Kidney (tissue), 13 donors: ENCODE measurements at regions not wholly inside any gene's neighbourhood (a gene's known extent, or its start where the extent isn't known, plus 50 kb on each side); places are given as distances from the start of the nearest gene placed in this dataset.

Experiments
- DNase-seq, 5 donors: peaks; one replicate each; pipeline ENCODE4 v3.0.0-alpha.2; 2013 to 2020
- FAIRE-seq: peaks from 2 replicates; lab custom pipeline; 2012; peaks lifted over from hg19 to GRCh38; lab: Jason Lieb, UNC
- H3K27ac ChIP-seq, 2 donors: one replicate each; pipeline ENCODE4 v1.7.0; 2013; ENCODE audit warnings: low read depth in 2 of 2, low read length in 2 of 2, inconsistent platforms in 1 of 2
- H3K27me3 ChIP-seq: one replicate; pipeline ENCODE4 v1.7.1; 2013; ENCODE audit warnings: low read length, inconsistent platforms; ENCODE audit not compliant: control insufficient read depth, insufficient read depth
- H3K36me3 ChIP-seq, 3 donors: one replicate each; pipeline versions ENCODE4 v1.7.0 to v1.7.1; 2013; ENCODE audit warnings: low read length in 3 of 3, control low read depth in 1 of 3, inconsistent platforms in 1 of 3; ENCODE audit not compliant: insufficient read depth in 3 of 3, control insufficient read depth in 2 of 3
- H3K4me1 ChIP-seq, 3 donors: one replicate each; pipeline versions ENCODE4 v1.7.0 to v1.7.1; 2013; ENCODE audit warnings: low read length in 3 of 3, inconsistent platforms in 1 of 3, low read depth in 1 of 3; ENCODE audit not compliant: control insufficient read depth in 2 of 3, insufficient read depth in 2 of 3
- H3K4me3 ChIP-seq, 3 donors: one replicate each; pipeline versions ENCODE4 v1.7.0 to v1.8.1; 2013; ENCODE audit warnings: low read length in 3 of 3, control low read depth in 1 of 3, inconsistent platforms in 1 of 3
- H3K9ac ChIP-seq, 3 donors: one replicate each; pipeline versions ENCODE4 v1.7.0 to v1.7.1; 2013; ENCODE audit warnings: low read length in 3 of 3, control low read depth in 1 of 3, inconsistent platforms in 1 of 3
- H3K9me3 ChIP-seq, 3 donors: one replicate each; pipeline versions ENCODE4 v1.7.0 to v1.7.1; 2013; ENCODE audit warnings: low read length in 3 of 3, control low read depth in 1 of 3, inconsistent platforms in 1 of 3; ENCODE audit not compliant: control insufficient read depth in 2 of 3, insufficient read depth in 1 of 3
- CTCF ChIP-seq: IDR thresholded peaks from 3 replicates; pipeline ENCODE4 v1.5.1; 2012; ENCODE audit warnings: mild to moderate bottlenecking, moderate library complexity, borderline replicate concordance; ENCODE audit not compliant: insufficient read depth; ENCODE audit errors: extremely low read depth
- intact Hi-C: fragments of 100-400 bp; cut with DNase I; formaldehyde crosslinking; loops from one replicate; pipeline ENCODE4 v1.11.1; 2022
- donor health status: control.
- donor health status: control.
- donor health status: control.
- donor health status: control.
- donor health status: control.
- donor health status: DM: yes; HTN: yes; CAD: no.
- donor health status: Normal renal cell carcinoma (clear cell type).

DNA sequence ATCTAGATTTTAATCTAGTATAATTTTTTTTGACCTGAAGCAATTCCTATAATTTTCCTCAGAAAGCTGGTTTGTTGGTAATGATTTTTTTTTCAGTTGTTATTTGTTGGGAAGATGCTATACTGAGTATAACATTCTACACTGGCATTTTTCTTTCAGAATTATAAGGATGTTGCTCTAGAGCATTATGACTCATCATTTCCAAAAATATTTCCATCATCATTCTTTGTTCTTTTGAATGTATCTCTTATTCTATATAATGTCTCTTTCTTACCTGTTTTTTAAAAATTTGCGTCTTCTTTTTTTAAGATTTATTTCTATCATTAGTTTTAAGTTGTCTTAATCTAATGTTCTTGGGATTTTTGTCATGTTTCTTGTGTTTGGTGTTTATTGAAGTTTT, 356.5 kb upstream of the KCND2 start:
- intact Hi-C loops, result no loop called here

DNA sequence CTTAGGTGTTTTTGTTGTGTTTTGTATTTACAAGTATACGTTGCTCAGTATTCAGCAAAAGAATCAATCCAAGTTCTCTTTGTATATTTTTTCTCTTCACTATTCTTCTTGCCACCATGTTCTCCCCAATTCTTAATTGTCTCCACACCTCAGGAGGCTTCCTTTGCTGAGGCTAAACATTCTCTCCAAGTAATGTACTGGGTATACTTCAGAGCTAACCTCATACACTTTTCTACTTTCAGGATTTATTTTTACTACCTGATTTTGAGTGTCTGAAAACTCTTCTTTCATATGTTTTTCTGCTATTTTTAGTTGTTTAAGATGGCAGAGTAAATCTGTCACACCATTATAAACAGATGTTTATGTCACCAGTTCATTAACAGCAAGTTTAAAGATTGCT, 354.8 kb upstream of the KCND2 start:
- H3K9me3 ChIP-seq, result no peaks in the 10 kb centered on the region
- DNase-seq, result no peak
- FAIRE-seq, result no peak
- H3K27ac ChIP-seq, result no peak overlapping the region
- H3K4me1 ChIP-seq, result no peaks in the 10 kb centered on the region
- intact Hi-C loops, result no loop called here
- no peak overlapping the region for H3K9ac ChIP-seq
- no peaks in the 10 kb centered on the region for H3K27me3 ChIP-seq
- H3K36me3 ChIP-seq, result no peaks in the 10 kb centered on the region
- H3K4me3 ChIP-seq, result no peak overlapping the region
- no peak for TF ChIP-seq CTCF

More for the DNA sequence above, 356.5 kb upstream of the KCND2 start:
- no peaks in the 10 kb centered on the region for H3K27me3 ChIP-seq
- no peaks in the 10 kb centered on the region for H3K36me3 ChIP-seq
- no peaks in the 10 kb centered on the region for H3K4me1 ChIP-seq
- FAIRE-seq, result no peak
- H3K9ac ChIP-seq, result no peak overlapping the region
- H3K27ac ChIP-seq, result no peak overlapping the region
- no peak for DNase-seq
- H3K9me3 ChIP-seq, result no peaks in the 10 kb centered on the region
- H3K4me3 ChIP-seq, result no peak overlapping the region
- TF ChIP-seq CTCF, result no peak

- no peak overlapping the region for H3K27ac ChIP-seq
- TF ChIP-seq CTCF, result no peak
These were observed 353.0 kb upstream of the KCND2 start for GRCh38 chr7:119919986-119920385.

More at GRCh38 chr7:119919986-119920385, 353.0 kb upstream of the KCND2 start:
- no peak for FAIRE-seq
- intact Hi-C loops, result no loop called here
- DNase-seq, result no peak
- Histone ChIP-seq H3K4me3 (no peak overlapping the region), H3K27me3 (no peaks in the 10 kb centered on the region), H3K36me3 (no peaks in the 10 kb centered on the region), H3K9ac (no peak overlapping the region), H3K4me1 (no peaks in the 10 kb centered on the region), H3K9me3 (no peaks in the 10 kb centered on the region)
